Epithelial cell of proximal tubule (primary cell): ENCODE measurements at regions not wholly inside any gene's neighbourhood (a gene's known extent, or its start where the extent isn't known, plus 50 kb on each side); places are given as distances from the start of the nearest gene placed in this dataset.

Source experiments
- DNase-seq: peaks from one replicate; pipeline ENCODE4 v3.0.0-alpha.2; 2011; ENCODE audit warnings: low read depth
- H3K4me3 ChIP-seq: 2 replicates; pipeline ENCODE4 v1.5.1; 2011; ENCODE audit warnings: low read depth, mild to moderate bottlenecking, low read length
- CTCF ChIP-seq: conservative IDR thresholded peaks from 2 replicates; pipeline ENCODE4 v1.5.1; 2012; ENCODE audit warnings: low read depth, mild to moderate bottlenecking, low read length

- TF ChIP-seq CTCF, result no peak
- H3K4me3 ChIP-seq, result no peak overlapping the region
- DNase-seq, result no peak
These were observed 98.9 kb upstream of the PDZRN3 start for GRCh38 chr3:73723596-73723995.

GRCh38 chr3:73719861-73720260 is 95.1 kb upstream of the PDZRN3 start:
- H3K4me3 ChIP-seq, result no peak overlapping the region
- TF ChIP-seq CTCF, result no peak
- no peak for DNase-seq

- DNase-seq, result no peak
- TF ChIP-seq CTCF, result no peak
- no peak overlapping the region for H3K4me3 ChIP-seq
These were observed 94.7 kb upstream of the PDZRN3 start for GRCh38 chr3:73719413-73719851.

GRCh38 chr3:73718326-73719110 is 93.8 kb upstream of the PDZRN3 start:
- DNase-seq, result no peak
- TF ChIP-seq CTCF, result no peak
- no peak overlapping the region for H3K4me3 ChIP-seq

DNA sequence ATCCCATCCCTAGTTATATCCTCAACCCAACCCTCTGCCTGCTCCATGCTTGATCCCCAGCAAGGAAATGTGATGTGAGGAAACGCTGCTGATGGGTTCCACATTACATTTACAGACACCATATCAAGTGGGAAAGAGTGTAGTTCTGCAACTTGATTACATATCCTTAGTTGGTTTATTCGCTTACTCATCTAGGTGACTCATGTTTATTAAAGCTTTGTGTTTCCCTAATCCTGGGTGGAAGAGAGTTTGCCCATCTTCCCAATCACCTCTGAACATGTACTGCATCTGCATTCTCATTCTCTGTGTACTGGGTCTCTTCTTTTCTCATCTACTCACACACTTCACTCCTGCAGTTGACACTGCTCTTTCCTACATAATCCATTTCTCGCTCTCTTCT is 91.7 kb upstream of the PDZRN3 start:
- H3K4me3 ChIP-seq, result no peak overlapping the region
- no peak for TF ChIP-seq CTCF
- DNase-seq, result no peak

GRCh38 chr3:73710340-73710739 is 85.6 kb upstream of the PDZRN3 start:
- no peak for TF ChIP-seq CTCF
- no peak for DNase-seq
- H3K4me3 ChIP-seq, result no peak overlapping the region

GRCh38 chr3:73709712-73710111 is 85.0 kb upstream of the PDZRN3 start:
- no peak for DNase-seq
- no peak for TF ChIP-seq CTCF
- H3K4me3 ChIP-seq, result no peak overlapping the region
